GM19025 (cell line): ENCODE measurements at regions not wholly inside any gene's neighbourhood (a gene's known extent, or its start where the extent isn't known, plus 50 kb on each side); places are given as distances from the start of the nearest gene placed in this dataset.

Experiments used
- ATAC-seq: cut with Tn5 transposase; IDR thresholded peaks from one replicate; pipeline ENCODE4 v1.9.1; 2021; ENCODE audit warnings: mild to moderate bottlenecking, low read depth, moderate library complexity; ENCODE audit not compliant: unreplicated experiment

GRCh38 chr5:141800617-141801016 lies 77.6 kb downstream of the PCDH1 start:
- no peak for ATAC-seq

GRCh38 chr5:141799507-141800167 lies 78.6 kb downstream of the PCDH1 start:
- ATAC-seq, result no peak

DNA sequence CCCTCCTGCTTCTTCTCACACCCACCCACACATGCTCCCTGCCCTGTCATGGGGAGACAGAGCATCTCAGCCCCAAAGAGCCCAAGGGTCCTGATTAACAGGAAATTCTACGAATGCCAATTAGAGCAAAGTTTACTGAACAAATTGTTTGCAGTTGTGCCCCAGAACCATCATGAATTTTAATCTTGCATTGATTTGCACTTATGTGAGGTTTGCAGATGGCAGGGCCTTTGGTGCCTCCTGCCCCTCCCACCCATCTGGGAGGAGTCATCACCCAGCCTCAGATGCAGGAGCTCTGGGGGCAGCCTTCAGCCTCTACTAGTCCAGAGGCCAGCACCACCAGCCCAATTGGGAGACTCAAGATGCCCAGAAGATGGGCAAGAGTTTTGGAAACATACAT lies 80.8 kb downstream of the PCDH1 start:
- no peak for ATAC-seq

- ATAC-seq, result no peak
These were observed 82.8 kb downstream of the PCDH1 start for GRCh38 chr5:141795421-141795820.

DNA sequence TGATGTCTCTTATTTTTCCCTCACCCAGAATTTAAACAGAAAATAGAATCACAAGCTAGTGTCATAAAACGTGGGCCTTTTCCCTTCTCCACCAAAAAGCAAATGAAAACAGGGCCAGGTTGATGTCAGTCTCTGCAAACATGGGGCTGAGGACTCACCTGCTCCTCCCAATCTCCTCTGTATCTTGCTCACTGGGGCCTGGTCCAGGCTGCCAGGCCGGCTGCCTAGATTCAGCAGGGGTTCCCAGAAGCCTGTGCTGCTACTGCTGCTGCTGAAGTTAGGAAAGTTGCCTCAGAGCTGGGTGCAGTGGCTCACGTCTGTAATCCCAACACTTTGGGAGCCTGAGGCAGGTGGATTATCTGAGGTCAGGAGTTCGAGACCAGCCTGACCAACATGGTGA lies 84.3 kb downstream of the PCDH1 start:
- no peak for ATAC-seq

DNA sequence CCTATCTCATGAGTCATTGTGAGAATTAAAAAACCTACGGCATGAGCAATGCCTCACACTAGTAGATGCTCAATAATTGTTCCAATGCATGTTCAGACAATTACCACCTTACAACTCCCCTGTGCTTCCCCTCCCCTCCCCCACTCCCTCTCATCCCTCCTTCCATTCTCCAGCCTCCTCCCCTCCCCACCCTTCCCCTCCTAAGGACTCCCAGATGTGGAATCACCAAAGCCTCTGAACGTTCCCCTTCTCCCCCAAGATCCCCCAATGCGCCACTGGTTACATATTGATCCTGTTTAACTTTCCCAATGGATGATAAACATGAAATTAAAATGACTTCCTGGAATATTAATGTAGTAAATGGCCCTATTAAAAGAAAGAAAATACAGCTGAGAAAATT lies 84.8 kb downstream of the PCDH1 start:
- ATAC-seq, result no peak

- no peak for ATAC-seq
These were observed 87.6 kb downstream of the PCDH1 start for GRCh38 chr5:141790630-141791029.

DNA sequence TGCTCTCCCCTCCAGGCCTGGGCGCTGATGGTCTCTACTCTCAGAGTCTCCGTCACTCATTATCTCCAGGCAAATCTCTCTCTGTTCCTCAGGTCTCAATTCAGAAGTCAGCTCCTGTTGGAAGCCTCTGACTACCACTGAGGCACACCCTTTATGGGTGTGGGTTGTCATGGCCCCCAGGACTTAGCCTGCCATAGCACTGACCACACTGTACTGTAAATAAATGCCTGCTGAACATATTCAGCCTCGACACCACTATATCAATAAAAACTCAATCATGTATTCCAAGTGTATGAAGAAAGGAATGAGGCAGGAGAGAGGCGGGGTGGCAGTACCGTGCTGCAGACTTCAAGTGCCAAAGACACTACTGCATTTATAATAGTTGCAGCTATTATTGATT lies 88.9 kb downstream of the PCDH1 start:
- no peak for ATAC-seq

- ATAC-seq, result no peak
These were observed 89.8 kb downstream of the PCDH1 start for GRCh38 chr5:141788296-141788970.

GRCh38 chr5:141787376-141787775 lies 90.8 kb downstream of the PCDH1 start:
- ATAC-seq, result no peak

DNA sequence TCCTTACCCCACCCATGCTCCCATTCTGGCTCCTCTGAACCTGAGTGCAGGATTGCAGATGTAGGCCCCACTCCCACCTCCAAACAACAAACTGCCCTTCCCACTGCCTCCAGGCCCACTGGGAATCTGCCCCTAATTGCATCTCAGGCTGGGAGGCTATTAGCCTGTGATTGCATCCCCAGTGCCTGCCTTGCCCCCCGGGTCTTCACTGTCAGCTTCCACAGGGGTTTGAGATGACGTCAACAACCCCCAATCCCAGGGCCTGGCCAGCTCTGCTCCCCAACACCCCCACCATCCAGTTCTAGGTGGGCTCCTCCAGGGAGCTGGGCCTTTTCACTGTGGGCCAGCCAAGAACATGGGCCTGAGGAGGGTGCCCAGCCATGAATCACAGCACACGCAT lies 91.5 kb downstream of the PCDH1 start:
- no peak for ATAC-seq

DNA sequence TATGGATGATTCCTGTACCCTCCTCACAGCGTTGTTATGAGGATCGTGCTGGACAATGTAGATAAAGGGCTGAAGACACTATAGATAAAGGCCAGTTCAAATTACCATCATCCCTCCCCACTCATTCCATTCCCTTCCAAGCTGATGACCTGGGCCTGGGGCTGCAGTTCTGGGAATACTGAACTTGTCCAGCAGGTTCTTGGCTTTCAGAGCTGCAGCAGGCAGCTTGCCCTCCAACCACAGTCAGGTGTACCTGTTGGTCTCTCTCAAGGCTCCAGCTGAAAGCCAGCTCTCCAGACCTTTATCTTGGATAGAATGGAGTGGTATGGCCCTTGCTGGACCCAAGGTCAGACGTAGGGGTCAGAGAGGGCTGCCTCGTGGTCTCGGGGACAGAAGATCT lies 92.5 kb downstream of the PCDH1 start:
- ATAC-seq, result no peak

GRCh38 chr5:141785135-141785534 lies 93.1 kb downstream of the PCDH1 start:
- ATAC-seq, result no peak

DNA sequence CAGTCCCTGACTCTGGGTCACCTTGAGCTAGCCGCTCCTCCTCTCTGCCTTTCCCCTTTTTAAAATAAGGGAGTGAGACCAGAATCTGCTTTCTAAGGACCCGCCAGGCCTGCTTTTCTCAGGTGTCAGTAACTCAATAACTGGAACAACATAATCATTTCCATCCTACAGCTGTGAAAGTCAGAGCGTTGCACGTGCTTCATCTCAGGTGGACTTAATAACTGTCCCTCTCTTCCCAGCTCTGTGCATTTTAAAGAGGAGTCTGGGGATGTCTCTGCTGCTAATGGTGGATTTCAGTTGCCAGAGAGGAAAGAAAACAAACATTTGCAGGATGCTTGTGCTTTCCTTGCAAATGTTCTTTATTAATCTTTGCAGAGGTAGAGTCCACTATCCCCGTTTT lies 93.7 kb downstream of the PCDH1 start:
- no peak for ATAC-seq

DNA sequence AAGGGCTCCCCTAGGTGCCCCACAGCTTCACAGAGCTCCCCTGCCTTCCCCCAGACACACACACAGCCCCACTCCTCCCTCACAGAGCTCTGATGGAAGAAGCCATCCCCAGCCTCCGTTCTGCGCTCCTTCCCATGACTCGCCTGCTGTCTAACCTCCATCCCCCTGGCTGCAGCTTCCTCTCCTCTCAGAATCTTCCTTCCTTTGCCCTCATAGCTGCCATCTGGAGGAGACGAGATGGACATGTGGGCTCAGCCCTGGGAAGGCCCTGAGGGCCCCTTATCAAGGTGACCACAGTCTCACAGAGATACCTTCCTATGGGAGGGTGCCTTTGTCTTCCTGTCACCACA lies 94.3 kb downstream of the PCDH1 start:
- no peak for ATAC-seq

- ATAC-seq, result no peak
These were observed 94.9 kb downstream of the PCDH1 start for GRCh38 chr5:141783005-141783946.

DNA sequence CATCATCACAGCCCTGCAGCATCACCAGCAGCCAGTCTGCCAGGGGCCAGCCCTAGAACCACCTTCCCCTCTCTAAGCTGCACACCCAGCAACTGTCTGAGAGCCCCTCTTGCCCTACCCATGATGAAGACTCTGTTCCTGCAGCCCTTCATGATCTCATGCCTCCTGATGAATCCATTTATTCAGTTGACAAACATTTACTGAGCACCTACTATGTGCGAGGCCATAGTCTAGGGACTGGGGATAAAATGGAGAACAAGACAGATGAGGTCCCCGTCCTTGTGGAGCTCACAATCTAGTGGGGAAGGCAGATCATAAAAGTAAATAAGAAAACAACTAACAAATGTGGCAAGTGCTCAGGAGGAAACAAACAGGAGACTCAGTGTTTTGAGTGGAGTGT lies 96.3 kb downstream of the PCDH1 start:
- ATAC-seq, result no peak

DNA sequence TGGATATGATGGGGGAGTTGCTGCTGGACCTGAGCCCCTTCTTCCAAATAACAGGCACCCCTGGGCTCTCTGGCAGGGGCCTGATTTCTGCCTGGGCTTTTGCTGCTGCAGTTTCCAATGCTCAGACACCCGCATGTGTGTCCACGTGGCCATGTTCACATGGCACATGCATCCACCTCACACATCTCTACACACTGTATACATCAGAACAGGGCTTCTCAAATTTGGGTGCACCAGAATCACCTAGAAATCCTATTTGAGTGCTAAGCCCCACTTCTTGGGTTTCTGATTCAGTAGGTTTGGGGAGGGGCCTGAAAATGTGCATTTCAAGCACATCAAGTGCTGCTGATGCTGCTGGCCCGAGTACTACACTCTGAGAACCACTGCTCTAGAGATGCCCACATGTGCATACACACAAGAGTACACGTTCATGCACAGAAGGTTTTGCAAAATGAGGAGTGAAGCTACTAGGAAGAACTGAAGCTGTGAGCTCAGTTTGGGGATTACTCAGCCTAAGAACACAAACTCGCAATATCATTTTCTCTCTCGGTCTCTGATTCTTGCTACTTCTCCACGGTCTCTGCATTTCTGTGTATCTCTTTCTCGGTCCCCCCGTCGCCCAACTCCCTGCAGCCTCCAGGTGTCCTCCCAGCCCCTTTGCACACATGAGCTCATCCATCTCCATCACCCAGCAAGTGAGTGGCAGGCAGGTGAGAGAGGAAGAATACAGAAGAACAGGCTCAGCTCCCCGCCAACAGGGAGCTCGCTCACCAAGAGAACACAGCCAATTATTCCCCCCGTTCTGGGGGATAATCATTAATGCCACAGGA lies 97.0 kb downstream of the PCDH1 start:
- ATAC-seq, result no peak

DNA sequence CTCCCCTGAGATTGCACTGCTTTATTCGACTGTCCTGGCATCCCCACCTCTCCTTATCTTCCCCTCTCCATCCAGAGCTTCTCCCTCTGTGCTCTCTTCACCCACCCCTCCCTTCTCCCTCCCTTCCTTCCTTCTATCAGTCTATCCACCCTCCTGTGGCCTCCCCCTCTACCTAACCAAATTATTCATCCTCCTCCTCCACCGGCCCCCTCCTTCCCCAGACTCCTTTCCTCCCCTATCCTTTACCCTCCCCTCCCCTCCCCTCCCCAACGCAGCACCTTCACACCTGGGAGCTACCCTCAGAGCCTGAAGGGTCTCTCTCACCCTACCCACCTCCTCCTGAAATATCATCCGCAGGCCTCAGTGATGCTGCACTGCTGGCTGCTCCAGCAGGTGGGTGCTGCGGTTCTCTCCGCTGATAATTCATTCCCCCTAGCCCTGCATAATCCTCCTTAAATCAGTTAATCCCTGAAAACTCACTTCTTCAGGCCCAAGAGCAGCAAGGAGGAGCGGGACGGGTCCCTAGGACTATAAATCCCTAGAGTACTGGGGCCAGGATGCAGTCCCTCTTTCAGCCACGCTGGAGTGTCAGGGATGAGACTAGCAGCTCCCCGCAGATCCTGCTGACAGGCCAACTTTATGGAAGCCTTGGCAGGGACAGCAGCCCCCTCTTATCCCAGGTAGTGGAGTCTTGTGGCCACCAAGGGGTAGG lies 97.8 kb downstream of the PCDH1 start:
- ATAC-seq, result no peak

DNA sequence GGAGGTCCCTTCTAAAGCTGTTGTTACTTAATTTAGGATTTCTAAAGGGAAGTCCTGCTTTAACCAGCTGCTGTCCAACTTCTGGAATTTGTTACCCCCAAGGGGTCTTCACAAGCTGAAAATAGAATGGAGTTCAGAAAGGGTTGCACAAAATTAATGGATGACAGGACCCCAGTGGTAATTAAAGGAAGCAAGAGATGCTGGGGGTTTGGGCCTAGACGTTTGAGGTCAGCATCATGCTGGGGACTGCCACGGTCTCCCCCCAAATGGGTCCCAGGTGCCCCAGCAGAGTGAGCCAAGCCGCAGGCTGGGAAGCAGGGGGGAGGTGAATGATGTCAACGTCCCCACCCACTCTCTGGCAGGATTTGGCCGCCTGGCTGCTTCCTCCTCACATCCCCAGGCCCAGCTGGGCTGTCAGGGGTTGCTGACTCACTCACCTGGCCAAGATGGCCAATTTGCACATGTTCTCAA lies 97.5 kb upstream of the ARAP3 start:
- ATAC-seq, result no peak
